T-cell (primary cell): ENCODE measurements at regions not wholly inside any gene's neighbourhood (a gene's known extent, or its start where the extent isn't known, plus 50 kb on each side); places are given as distances from the start of the nearest gene placed in this dataset.
"Not testable (repeated sequence)": the region's sequence is repeated elsewhere in the genome, so short reads cannot be mapped to it uniquely, and the experiment has no call there.

Source experiments
- ATAC-seq, 4 experiments: fragments of 200-7000 bp in 3 of 4; fragments of 150-1000 bp in 1 of 4; cut with Tn5 transposase; replicated peaks in 1 of 4; 1 replicate in 3 of 4; 2 replicates in 1 of 4; pipeline ENCODE4 v1.10.0; 2021; ENCODE audit warnings: moderate library complexity in 3 of 4, mild to moderate bottlenecking in 2 of 4, moderate number of reproducible peaks in 1 of 4
- CTCF ChIA-PET, 2 donors: fragments of 300-600 bp; sonication (Branson Sonifier 250); formaldehyde crosslinking; loops; one replicate each; lab custom pipeline; 2022; ENCODE audit warnings: antibody characterized with exemption in 2 of 2; lab: Charles Lee
- POLR2A ChIA-PET, 2 donors: fragments of 300-600 bp; sonication (Branson Sonifier 250); formaldehyde crosslinking; loops; one replicate each; lab custom pipeline; 2022; ENCODE audit warnings: antibody characterized with exemption in 2 of 2; lab: Charles Lee
- DNase-seq, 35 experiments: peaks; one replicate each; pipeline versions ENCODE4 v3.0.0 to v3.0.0-alpha.2; 2013 to 2023
- H3K27ac ChIP-seq: one replicate; pipeline ENCODE4 v1.5.1; 2013; ENCODE audit warnings: low read length
- H3K27me3 ChIP-seq, 2 experiments: replicated peaks in 1 of 2; 1 replicate in 1 of 2; 2 replicates in 1 of 2; pipeline versions ENCODE4 v1.6.1 to v1.7.0; 2013; ENCODE audit warnings: low read length in 1 of 2, mixed read lengths in 1 of 2; ENCODE audit not compliant: control insufficient read depth in 2 of 2, insufficient read depth in 2 of 2; ENCODE audit errors: extremely low read depth in 1 of 2
- H3K36me3 ChIP-seq, 2 donors: 1 replicate in 1 of 2; 2 replicates in 1 of 2; pipeline versions ENCODE4 v1.6.1 to v1.7.0; 2013; ENCODE audit warnings: low read length in 1 of 2; ENCODE audit not compliant: control insufficient read depth in 2 of 2, insufficient read depth in 1 of 2; ENCODE audit errors: extremely low read depth in 1 of 2
- H3K4me1 ChIP-seq, 2 experiments: 1 replicate in 1 of 2; 2 replicates in 1 of 2; pipeline versions ENCODE4 v1.6.1 to v1.7.0; 2013; ENCODE audit warnings: low read length in 2 of 2, mixed read lengths in 1 of 2; ENCODE audit not compliant: insufficient read depth in 2 of 2, control insufficient read depth in 1 of 2; ENCODE audit errors: extremely low read depth in 1 of 2
- H3K4me3 ChIP-seq, 2 donors: 1 replicate in 1 of 2; 2 replicates in 1 of 2; pipeline versions ENCODE4 v1.5.1 to v1.7.0; 2013; ENCODE audit warnings: mild to moderate bottlenecking in 2 of 2, low read length in 1 of 2, moderate library complexity in 1 of 2; ENCODE audit not compliant: control insufficient read depth in 1 of 2; ENCODE audit errors: extremely low read depth in 1 of 2
- H3K9me3 ChIP-seq: 2 replicates; pipeline ENCODE4 v1.7.0; 2013
- H3K27ac Mint-ChIP-seq, 2 donors: one replicate each; pipeline ENCODE4 v1.8.0; 2020 to 2021; ENCODE audit warnings: mild to moderate bottlenecking in 2 of 2, mixed read lengths in 2 of 2
- H3K27me3 Mint-ChIP-seq, 2 donors: one replicate each; pipeline ENCODE4 v1.8.0; 2021 to 2022; ENCODE audit warnings: mixed read lengths in 2 of 2
- H3K36me3 Mint-ChIP-seq: one replicate; pipeline ENCODE4 v1.8.0; 2021; ENCODE audit warnings: mixed read lengths
- H3K4me1 Mint-ChIP-seq, 3 donors: one replicate each; pipeline ENCODE4 v1.8.0; 2020 to 2022; ENCODE audit warnings: mixed read lengths in 3 of 3, mild to moderate bottlenecking in 1 of 3
- H3K4me3 Mint-ChIP-seq, 3 donors: one replicate each; pipeline ENCODE4 v1.8.0; 2020 to 2022; ENCODE audit warnings: mild to moderate bottlenecking in 3 of 3, mixed read lengths in 3 of 3, moderate library complexity in 3 of 3
- H3K9me3 Mint-ChIP-seq, 3 donors: one replicate each; pipeline ENCODE4 v1.8.0; 2020 to 2022; ENCODE audit warnings: mixed read lengths in 3 of 3
- WGBS: methylation state at CpG from one replicate; pipeline ENCODE4 v1.1.5; 2013; ENCODE audit warnings: missing lambda C conversion rate; ENCODE audit not compliant: insufficient coverage; 5-methylcytosine and 5-hydroxymethylcytosine counted together

DNA sequence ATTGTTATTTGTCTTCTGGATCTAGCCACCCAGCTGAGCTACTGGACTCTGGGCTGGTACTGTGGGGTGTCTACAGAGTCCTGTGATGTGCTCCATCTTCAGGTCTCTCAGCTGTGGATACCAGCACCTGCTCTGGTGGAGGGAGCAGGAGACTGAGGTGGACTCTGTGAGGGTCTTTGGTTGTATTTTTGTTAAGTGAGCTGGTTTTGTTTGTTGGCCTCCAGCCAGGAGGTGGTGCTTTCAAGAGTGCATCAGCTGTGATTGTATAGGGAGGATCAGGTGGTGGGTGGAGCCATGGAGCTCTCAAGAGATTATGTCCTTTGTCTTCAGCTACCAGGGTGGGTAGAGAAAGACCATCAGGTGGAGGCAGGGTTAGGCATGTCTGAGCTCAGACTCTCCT lies 56.8 kb upstream of the ARHGEF7 start:
- H3K4me3 ChIP-seq, H3K27ac ChIP-seq, H3K36me3 ChIP-seq, H3K4me1 ChIP-seq, POLR2A ChIA-PET, H3K4me3 Mint-ChIP-seq, H3K4me1 Mint-ChIP-seq, ATAC-seq, H3K9me3 Mint-ChIP-seq, H3K9me3 ChIP-seq, H3K27ac Mint-ChIP-seq, H3K36me3 Mint-ChIP-seq, DNase-seq: not testable (repeated sequence)
- peaks cover 0 to 28% of the 10 kb centered on the region in 2 experiments for H3K27me3 ChIP-seq
- CTCF ChIA-PET = interaction anchor here in 1 of 2 donors (1.1 kb wide), 1 partner anchor 9 kb away, joined by 4 read pairs; no protein-coding TSS in a partner anchor
- H3K27me3 Mint-ChIP-seq = peaks cover 44 to 52% of the 10 kb centered on the region in 2 donors

DNA sequence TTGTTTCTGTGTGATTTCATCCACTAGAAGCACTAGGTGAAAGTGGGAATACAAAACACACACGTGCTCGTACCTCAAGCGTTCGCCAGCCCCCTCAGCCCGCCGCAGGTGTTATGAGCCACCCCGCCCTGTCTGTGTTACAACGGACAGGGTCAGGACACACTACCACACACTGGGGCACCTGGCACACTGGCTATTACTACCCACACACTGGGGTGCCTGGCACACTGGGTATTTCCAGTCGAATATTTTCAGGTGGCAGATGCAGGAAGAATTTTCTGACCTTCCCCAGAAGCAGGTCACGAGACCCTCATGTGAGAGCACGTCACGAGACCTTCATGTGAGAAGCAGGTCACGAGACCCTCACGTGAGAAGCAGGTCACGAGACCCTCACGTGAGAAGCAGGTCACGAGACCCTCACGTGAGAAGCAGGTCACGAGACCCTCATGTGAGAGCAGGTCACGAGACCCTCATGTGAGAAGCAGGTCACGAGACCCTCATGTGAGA lies 63.3 kb upstream of the ARHGEF7 start:
- H3K27me3 ChIP-seq = peaks cover 0 to 11% of the 10 kb centered on the region in 2 experiments
- DNase-seq, H3K27ac ChIP-seq, H3K27ac Mint-ChIP-seq, H3K4me1 ChIP-seq, H3K9me3 ChIP-seq, H3K4me1 Mint-ChIP-seq, H3K36me3 ChIP-seq, H3K36me3 Mint-ChIP-seq, CTCF ChIA-PET, H3K4me3 Mint-ChIP-seq, H3K9me3 Mint-ChIP-seq, ATAC-seq, POLR2A ChIA-PET, H3K4me3 ChIP-seq: not testable (repeated sequence)
- H3K27me3 Mint-ChIP-seq = peaks cover 14 to 23% of the 10 kb centered on the region in 2 donors
- WGBS = 79% methylated on average over 17 of the region's 21 CpGs

GRCh38 chr13:111051041-111051725 lies 63.9 kb upstream of the ARHGEF7 start:
- Mint-ChIP-seq H3K36me3 (no peaks in the 10 kb centered on the region), H3K27me3 (peaks cover 10 to 18% of the 10 kb centered on the region in 2 donors), H3K4me3 (no peak overlapping the region), H3K4me1 (peaks cover 0 to 6% (median 4%) of the 10 kb centered on the region in 3 donors), H3K9me3 (no peaks in the 10 kb centered on the region), H3K27ac (no peak overlapping the region)
- Histone ChIP-seq H3K9me3 (no peaks in the 10 kb centered on the region), H3K27ac (no peak overlapping the region), H3K4me1 (no peaks in the 10 kb centered on the region), H3K27me3 (peaks cover 0 to 13% of the 10 kb centered on the region in 2 experiments), H3K36me3 (no peaks in the 10 kb centered on the region), H3K4me3 (no peak overlapping the region)
- CTCF ChIA-PET = no interaction called here
- ATAC-seq = no peak
- POLR2A ChIA-PET = no interaction called here
- 83% methylated on average over 3 of the region's 6 CpGs for WGBS
- no peak for DNase-seq

- ATAC-seq (no peak), DNase-seq (no peak)
- Mint-ChIP-seq H3K4me3 (no peak overlapping the region), H3K27me3 (peaks cover 7 to 18% of the 10 kb centered on the region in 2 donors), H3K27ac (no peak overlapping the region), H3K36me3 (no peaks in the 10 kb centered on the region), H3K4me1 (peaks cover 0 to 6% (median 4%) of the 10 kb centered on the region in 3 donors), H3K9me3 (no peaks in the 10 kb centered on the region)
- Histone ChIP-seq H3K27me3 (peaks cover 0 to 14% of the 10 kb centered on the region in 2 experiments), H3K9me3 (no peaks in the 10 kb centered on the region), H3K27ac (no peak overlapping the region), H3K36me3 (no peaks in the 10 kb centered on the region), H3K4me3 (no peak overlapping the region), H3K4me1 (no peaks in the 10 kb centered on the region)
- ChIA-PET CTCF (no interaction called here), POLR2A (no interaction called here)
- 48% methylated on average over 2 of the region's 4 CpGs for WGBS
Measured at GRCh38 chr13:111050539-111050879, 64.6 kb upstream of the ARHGEF7 start.

- Histone ChIP-seq H3K9me3 (no peaks in the 10 kb centered on the region), H3K4me3 (no peak overlapping the region), H3K4me1 (no peaks in the 10 kb centered on the region), H3K27me3 (peaks cover 0 to 18% of the 10 kb centered on the region in 2 experiments), H3K27ac (no peak overlapping the region), H3K36me3 (no peaks in the 10 kb centered on the region)
- DNase-seq = peak in 1 of 35 experiments; percentile 12
- no peaks in the 10 kb centered on the region for H3K36me3 Mint-ChIP-seq
- CTCF ChIA-PET = no interaction called here
- H3K9me3 Mint-ChIP-seq = no peaks in the 10 kb centered on the region
- no peak overlapping the region for H3K4me3 Mint-ChIP-seq
- H3K27me3 Mint-ChIP-seq = peaks cover 7 to 15% of the 10 kb centered on the region in 2 donors
- 80% methylated on average over 11 of the region's 19 CpGs for WGBS
- peaks cover 0 to 6% (median 4%) of the 10 kb centered on the region in 3 donors for H3K4me1 Mint-ChIP-seq
- no peak overlapping the region for H3K27ac Mint-ChIP-seq
- ATAC-seq = no peak
- POLR2A ChIA-PET = no interaction called here
Measured at GRCh38 chr13:111049791-111050538, 65.1 kb upstream of the ARHGEF7 start.

GRCh38 chr13:111048387-111048786 lies 66.7 kb upstream of the ARHGEF7 start:
- H3K4me1 ChIP-seq = no peaks in the 10 kb centered on the region
- H3K9me3 ChIP-seq = no peaks in the 10 kb centered on the region
- Mint-ChIP-seq H3K9me3 (no peaks in the 10 kb centered on the region), H3K27ac (no peak overlapping the region), H3K36me3 (no peaks in the 10 kb centered on the region), H3K4me1 (peaks cover 0 to 6% (median 4%) of the 10 kb centered on the region in 3 donors), H3K27me3 (peaks cover 8 to 9% of the 10 kb centered on the region in 2 donors), H3K4me3 (no peak overlapping the region)
- ATAC-seq = no peak
- DNase-seq = no peak
- H3K27ac ChIP-seq = no peak overlapping the region
- WGBS = 80% methylated on average over 5 of the region's 8 CpGs
- ChIA-PET POLR2A (interaction anchor here in 1 of 2 donors (0.8 kb wide), 1 partner anchor 307 kb away, joined by 3 read pairs; no protein-coding TSS in a partner anchor), CTCF (no interaction called here)
- H3K27me3 ChIP-seq = peaks cover 0 to 18% of the 10 kb centered on the region in 2 experiments
- no peak overlapping the region for H3K4me3 ChIP-seq
- H3K36me3 ChIP-seq = no peaks in the 10 kb centered on the region
